AG08396 (cell line): ENCODE measurements at regions not wholly inside any gene's neighbourhood (a gene's known extent, or its start where the extent isn't known, plus 50 kb on each side); places are given as distances from the start of the nearest gene placed in this dataset.

Source experiments
- DNase-seq: peaks from one replicate; pipeline ENCODE4 v3.0.0; 2012; ENCODE audit warnings: low spot score, mixed read lengths

DNA sequence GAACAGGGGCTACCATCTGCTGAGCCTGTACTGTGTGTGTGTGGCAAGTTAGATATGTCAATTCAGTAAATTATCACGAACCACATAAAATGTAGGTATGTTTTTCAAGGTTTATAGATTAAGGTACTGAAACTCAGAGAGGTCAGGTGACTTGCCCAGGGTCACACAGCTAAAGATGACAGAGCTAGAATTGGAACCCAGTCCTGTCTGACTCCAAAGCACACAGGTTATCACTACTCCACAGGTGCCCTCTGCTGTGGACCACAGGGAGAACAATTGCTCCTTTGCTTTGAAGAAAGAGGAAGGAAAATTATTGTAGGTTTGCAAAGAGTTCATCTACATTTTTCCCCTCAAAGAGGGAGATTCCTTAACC, 229.7 kb upstream of the AGAP1 start:
- no peak for DNase-seq

DNA sequence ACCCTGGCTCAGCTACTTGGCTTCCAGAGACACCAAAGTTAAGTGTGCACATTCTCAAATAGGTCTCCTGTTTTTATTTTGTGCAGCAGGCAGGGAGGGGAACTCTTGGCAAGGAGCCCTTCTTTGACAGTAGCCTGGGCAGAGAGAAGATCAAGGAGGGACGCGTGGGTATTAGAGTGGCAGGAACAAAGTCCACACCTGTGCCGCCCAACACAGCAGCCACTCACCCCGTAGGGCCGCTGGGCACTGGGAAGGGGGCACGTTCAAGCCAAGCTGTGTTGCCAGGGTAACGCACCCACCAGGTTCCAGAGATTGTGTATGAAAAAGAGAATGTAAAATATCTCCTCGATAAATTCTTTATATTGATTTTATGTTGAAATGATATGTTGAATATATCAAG, 229.3 kb upstream of the AGAP1 start:
- no peak for DNase-seq

DNA sequence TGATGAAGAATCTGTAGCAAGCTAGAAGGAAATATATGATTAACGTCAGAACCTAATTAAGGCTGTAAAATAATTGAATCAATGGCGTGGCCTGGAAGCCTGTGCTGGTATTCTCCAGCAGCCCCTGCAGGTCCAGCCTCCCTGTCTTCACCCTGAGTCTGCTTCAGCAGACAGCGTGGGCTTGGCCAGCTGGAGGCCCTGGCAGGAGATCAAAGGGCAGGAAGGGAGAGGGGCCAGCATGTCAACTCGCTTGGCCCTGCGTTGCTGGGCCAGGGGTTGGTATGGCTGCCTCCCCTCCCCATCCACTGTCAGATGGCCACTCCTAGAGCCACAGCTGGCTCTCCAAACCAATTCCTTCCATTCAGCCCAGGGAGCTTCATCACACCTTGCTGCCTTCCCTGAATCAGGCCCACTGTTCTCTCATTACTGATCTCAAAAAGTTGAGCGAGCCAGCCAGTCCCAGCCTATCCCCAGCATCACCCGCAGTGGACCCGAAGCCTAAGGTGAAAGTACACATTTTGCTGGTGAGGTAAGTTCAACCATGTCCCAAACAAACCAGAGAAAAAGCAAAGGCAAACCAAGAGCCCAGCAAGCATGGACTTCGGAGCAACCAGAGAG, 228.4 kb upstream of the AGAP1 start:
- no peak for DNase-seq

DNA sequence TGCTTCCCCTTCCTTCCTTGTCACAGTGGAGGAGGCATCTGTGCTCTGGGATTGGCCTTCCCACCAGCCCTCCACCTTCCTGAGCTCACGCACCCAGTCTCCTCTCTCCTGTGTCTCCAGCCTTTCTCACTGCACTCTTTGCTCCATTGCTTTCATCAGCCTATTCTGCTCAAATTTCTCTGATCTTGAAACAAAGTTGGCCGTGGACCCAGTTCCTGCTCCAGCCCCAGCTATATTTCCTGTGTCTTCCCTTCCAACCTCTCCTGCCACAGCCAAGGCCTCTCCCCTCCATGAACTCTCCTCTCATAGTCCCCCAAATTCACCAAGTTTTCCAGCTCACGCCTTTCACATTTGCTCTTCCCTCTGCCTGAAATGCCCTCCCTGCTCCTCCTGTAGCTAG, 226.6 kb upstream of the AGAP1 start:
- no peak for DNase-seq

DNA sequence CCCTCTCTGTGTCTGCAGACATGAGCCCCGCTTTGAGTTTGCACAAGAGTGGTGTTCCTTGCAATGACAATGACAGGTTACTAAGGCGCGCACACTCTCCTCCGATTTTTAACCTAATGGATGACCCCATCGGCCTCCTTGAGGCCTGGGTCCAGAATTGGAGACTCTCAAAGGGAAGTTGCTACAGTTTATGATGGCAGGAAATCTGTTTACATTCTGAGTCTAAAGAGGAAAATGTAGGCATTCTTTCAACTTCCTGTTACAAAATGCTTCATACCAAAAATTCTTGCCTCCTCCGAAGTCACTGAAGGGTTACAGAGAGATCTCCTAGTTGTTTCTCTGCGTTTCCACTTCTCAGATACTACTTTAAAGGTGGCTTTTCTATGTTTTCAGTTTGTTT, 225.3 kb upstream of the AGAP1 start:
- peak; percentile 31 for DNase-seq

DNA sequence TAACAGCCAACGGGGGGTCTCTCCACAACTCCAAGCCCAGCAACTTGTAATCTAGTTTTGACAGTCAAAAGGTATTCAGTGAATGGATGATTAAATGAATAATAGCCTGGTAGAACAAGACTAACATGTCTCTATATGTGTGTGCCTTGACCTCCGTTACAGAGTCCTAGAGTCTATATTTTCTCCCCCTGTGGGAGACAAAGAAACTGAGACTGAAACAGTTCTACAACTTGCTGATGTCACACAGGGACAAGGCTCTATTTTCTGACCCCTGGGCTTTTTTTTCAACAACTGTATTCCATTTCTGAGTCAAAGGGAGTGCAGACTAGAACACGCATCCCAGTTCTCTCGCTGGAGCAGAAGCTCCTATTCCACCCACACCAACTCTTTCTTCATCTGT, 223.6 kb upstream of the AGAP1 start:
- DNase-seq: no peak

DNA sequence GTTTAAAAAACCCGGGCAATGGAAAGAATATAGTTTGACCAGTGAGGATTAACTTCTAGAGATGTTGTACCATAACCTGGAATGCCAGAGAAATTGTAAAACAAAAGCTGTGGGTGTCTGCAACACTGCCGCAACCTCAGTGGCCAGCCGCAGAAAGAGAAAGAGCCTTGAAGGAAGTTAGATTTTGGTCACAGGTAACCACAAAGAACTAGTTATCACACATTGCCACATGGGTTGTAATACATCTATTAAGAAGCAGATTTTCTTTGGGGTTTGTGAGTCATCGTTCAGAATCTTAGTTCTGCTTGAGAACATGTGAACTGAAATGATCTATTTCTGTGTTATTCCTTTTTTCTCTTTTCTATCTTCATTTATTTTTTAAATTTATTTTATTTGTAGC, 222.9 kb upstream of the AGAP1 start:
- DNase-seq: no peak

DNA sequence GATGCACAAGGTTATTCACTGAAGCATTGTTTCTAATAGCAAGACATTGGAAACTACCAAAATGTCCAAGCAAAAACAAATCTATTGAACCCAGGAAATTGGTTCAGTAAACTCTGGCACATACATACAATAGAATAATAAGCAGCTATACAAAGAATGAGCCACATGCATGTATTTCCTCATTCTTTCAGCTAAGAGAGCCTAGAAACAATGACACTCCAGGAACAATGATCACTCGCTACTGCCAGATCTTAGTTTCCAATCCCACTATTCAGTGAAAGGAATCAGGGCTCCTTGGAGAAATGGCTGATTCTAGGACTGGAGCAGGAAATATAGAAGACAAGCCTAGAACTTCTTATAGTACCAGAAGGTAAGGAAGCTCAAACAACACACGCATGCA, 221.9 kb upstream of the AGAP1 start:
- DNase-seq: no peak

DNA sequence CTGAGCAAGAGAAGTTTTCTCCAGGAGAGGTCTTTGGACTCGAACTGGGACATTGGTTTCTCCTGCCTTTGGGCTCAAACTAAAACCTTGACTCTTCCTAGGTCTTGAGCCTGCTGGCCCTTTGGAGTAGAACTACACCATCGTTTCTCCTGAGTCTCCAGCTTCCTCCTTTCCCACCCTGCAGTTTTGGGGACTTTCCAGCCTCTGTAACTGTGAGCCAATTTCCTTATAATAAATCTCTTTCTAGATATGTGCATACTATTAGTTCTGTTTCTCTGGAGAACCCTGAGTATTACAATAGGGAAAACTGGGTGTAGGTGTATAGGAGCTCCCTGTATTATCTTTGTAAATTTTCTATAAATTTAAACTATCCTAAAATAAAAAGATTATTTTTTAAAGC, 219.8 kb upstream of the AGAP1 start:
- DNase-seq: no peak

DNA sequence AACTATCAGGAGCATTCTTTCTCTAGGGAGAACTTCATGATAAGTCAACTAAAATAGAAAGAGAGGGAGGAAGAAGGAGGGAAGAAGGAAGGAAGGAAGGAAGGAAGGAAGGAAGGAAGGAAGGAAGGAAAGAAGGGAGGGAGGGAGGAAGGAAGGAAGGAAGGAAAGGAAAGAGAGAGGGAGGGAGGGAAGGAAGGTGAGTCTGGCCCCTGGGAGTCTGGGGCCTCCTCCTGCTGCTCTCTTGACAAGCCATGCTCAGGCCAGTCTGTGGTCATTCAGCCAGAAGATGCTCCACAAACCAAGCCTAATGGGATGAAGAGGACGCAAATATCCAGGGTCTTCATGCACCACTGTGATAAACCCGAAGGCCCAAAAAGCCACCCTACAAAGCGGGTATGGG, 216.4 kb upstream of the AGAP1 start:
- no peak for DNase-seq

DNA sequence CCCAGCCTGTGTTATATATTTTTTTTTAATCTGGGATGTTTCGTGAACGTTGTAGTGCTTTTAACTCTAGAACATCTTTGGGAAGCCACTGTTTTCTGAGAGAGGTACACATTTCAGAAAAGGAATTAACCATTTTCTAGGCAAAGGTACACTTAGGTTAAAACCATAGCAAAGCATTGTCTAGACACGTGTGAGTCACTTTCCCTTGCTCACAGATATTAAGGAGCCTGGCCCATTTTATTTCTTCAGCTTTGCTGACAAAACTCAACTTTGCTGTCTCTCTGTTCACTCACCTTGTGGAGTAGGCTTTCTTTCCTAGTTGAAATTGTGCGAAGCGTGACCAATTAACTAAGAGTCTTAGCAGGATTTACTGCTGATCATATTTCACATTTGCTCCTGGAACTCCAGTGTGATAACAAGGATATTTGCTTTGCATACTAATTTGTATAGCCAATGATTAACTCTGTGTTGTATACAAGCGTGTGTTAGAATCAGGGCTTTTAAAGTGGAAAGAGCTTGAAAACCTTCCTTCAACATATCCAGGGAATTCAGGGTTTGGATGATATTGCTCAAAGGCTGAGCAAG, 215.0 kb upstream of the AGAP1 start:
- DNase-seq: no peak

DNA sequence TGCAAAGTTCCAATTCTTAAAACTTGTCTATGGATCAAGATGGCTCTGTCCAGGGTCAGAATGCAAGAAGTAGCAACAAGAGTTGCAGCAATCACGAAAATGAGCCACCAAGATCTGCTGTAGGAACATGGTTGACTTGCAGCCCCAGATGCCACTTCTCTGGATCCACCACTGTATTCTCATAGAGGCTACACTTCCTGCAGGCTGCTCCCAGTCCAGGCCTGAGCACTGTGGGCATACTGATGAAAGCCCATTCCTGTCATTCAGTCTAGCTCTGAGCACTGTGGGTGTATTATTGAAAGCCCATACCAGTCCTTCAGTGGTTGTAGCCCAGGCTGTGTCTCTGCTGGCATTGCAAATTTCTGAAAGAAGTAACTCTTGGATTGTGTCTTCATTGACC, 213.9 kb upstream of the AGAP1 start:
- DNase-seq: no peak

DNA sequence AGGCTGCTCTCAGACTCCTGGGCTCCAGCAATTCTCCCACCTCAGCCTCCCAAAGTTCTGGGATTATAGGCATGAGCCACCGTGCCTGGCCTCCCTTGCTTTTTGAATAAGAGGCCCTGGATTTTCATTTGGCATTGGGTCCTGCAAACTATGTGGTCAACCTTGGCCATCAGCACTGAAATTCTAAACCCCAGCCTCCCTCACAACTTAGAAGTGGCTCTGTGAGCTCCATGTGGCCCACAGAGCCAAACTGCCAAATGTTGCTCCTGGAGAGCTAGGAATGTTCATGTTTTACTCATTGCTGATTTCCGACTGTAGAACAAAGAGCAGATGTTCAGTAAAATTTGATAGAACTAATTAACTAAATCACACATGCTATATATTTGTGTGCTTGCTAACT, 210.6 kb upstream of the AGAP1 start:
- no peak for DNase-seq

DNA sequence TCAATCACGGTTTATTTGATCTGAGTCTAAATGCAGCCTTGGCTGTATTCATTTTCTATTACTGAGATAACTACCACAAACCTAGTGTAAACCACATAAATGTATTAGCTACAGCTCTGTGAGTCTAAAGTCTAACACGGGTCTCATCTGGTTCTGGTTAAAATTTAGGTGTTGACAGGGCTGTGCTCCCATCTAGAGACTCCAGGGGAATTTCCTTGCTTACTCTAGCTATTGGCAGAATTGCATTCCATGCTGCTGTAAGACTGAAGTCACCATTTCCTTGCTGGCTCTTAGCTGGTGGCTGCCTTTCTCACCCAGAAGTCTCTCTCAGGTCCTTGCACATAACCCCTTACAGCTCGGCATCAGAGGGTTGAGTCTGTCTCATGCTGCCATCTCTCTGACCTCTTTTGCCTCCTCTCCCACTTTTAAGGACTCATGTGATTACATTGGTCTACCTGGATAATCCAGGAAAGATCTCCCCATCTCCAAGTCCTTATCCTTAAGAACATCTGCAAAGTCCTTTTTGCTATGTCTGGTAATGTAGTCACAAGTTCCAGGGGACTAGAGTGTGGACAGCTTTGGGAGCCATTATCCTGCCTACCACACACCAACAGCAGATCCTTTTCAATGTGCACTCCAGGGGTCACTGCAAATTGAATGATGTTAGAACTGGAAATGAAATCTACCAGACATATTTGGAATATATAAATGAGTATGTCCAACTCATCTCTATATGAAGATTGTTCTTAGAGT, 207.0 kb upstream of the AGAP1 start:
- DNase-seq: peak; percentile 25

DNA sequence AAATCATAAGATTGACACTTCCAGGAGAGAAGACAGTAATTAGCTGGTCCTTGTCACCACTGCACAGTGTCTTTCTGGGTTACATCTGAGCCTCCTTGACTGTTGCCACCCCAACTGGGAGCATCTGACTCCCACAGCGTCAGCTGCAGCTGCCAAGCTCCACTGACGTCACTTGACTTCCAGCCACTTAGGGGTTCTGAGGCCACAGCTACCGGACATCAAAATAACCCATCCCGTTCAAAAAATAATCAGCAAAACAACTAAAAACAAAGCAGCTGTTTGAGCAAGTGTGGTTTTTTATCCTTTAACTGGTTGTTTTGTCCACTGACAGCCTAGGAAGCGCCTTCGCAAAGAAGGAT, 206.5 kb upstream of the AGAP1 start:
- DNase-seq: no peak

DNA sequence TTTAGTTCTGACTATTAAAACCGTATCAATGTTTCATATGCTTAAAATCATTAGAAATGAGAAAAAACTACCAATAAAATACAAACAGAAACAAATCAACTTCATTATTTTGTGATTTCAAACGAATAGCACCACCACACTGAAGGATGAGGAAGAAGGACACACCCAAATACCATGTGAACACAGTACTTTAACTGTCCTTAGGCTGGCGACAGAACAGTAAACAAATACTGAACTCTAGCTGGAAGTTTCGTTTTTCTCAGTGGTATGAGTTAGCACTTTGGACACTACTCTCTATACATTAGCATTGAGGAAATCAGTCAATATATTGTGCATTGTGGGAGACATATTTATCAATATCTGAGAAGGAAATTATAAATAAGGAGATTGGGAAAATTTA, 202.4 kb upstream of the AGAP1 start:
- no peak for DNase-seq

DNA sequence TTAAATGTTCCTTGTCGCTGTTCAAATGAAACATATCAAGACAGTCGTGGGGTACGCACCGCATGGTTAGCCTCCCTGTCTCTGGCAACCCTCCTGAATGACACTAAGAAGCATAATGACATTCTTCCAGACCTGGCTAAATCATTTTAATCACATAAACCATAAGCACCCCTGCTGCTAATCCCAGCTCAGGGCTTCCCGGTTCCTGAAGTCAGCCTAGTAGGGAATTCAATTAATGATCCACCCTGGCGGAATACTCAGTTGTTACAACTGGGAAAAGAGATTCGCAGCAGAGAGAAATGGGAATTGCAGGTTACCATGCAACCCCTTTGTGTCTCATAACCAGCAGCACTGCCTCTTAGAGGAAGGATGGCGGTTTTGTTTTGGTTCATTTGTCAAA, 200.8 kb upstream of the AGAP1 start:
- no peak for DNase-seq

DNA sequence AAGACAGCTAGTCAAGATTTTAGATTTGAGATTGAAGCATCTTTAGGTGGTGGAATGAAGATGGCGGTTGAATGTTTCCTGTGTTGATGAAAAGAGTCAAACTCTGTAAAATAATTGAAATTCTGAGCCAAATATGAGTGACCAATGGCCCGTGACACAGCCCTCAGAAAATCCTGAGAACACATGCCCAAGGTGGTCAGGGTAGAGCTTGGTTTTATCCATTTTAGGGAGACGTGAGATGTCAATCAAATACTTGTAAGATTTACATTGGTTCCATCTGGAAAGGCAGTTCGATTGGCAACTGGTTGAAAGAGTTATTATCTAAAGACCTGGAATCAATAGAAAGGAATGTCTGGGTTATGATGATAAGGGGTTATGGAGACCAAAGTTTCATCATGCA, 198.0 kb upstream of the AGAP1 start:
- DNase-seq: no peak

DNA sequence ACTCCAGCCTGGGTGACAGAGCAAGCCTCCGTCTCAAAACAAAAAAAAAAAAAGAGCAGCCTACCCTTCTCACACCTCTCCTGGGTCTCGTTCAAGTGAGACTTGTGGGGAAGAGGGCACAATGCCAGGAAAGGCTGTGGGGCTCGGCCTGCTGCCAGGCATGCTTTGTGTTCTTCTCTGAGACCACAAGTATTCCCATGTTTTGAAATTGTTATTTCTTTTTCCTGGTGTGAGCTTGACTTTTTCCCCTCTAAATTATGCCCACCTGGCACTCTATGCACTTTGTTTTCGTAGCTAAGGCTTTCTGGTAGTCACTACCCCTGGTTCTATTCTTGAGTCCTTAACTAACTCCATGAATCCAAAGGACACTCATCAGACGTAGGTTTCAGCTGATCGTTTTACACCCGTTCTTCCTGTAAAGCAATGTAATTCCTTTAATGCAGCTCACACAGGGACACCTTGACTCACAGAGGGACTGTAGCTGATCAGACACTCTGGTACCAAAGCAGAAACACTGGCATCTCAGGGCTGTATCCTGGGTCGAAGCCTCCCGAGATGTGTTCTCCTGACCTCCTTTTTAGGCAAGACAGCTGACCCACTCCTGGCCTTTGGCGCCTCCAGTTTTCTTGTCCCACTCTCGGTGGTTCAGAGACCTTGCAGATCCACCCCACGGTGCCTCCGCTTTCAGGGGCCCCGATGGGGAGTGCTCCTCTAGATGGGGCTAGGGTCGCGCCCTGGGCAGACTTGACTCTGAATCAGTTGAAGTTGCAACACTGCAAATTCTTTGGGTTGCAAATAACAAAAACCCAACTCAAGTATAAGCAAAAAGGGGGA, 193.3 kb upstream of the AGAP1 start:
- DNase-seq: peak; percentile 62

DNA sequence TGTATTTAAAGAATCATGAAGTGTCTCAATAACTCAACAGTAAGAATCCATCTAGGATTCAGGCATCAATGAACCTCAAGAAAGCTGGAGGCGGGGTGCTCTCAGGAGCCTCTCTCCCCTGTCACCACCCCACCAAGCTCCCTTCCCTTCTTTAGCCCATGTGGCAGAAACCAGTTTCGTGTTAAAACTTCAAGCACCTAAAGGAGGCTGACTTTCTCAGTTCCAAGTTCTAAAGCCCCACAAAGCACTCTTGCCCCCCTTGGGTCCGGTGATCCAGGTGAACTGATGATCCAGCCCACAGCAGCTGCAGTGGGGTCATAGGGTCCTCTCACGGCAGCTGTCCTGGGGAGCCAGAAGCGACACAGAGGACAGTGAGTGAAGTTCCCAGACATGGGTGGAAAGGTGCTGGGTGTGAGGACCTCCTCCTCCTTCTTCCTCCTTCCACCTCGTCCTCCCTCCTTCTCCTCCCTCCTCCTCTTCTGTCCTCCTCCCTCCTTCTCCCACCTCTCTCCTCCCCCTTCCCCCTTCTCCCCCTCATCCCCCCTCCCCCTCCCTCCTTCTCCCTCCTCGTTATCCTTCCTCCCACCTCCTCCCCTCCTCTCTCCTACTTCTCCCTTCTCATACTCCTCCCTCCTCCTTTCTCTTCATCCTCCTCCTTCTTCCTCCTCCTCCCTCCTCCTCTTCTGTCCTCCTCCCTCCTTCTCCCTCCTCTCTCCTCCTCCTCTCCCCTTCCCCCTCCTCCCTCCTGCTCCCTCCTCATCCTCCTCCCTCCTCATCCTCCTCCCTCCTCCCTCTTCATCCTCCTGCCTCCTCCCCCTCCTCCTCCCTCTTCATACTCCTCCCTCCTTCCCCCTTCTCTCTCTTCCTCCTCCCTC, 192.4 kb upstream of the AGAP1 start:
- no peak for DNase-seq

DNA sequence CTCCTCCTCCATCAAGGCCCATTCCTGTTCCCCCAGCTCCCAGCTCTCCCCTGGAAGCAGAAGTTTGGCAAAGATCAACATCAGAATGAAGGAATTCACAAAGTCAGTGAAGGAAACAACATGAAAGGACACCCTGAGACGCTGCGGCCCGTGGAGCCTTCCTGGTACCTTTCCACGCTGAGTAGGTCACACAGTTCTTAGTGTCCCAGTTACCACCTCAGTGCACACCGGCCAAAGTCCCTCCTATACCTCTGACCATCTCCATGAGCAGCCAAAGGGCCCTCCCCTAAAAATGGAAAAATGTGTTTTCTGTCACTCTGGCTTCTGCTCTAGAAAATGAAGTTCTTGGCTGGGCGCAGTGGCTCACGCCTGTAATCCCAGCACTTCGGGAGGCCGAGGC, 191.6 kb upstream of the AGAP1 start:
- no peak for DNase-seq
